Renal cortex interstitium (tissue), 11 donors: ENCODE measurements at regions not wholly inside any gene's neighbourhood (a gene's known extent, or its start where the extent isn't known, plus 50 kb on each side); places are given as distances from the start of the nearest gene placed in this dataset.

Experiments
- DNase-seq, 11 donors: peaks; one replicate each; pipeline ENCODE4 v3.0.0-alpha.2; 2013; ENCODE audit warnings: low read depth in 9 of 11, low spot score in 4 of 11; ENCODE audit errors: extremely low read depth in 1 of 11

DNA sequence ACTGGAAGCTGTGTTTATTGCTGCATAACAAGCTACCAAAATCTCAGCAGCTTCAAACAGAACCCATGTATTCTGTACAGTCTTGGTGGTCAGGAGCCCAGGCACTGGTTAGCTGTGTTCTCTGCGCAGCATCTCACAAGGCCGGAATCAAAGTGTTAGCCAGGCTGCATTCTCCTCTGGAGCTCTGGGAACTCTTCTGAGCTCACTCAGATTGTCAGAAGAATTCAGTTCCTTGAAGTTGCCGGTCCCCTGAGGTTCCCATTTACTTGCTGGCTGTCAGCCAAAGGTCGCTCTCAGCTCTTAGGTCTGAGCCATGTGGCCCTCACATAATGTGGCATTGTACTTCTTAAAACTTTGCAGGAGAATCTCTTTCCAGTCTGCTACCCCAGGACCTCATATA, 123.6 kb upstream of the SMIM21 start:
- DNase-seq = peak in 1 of 11 donors; percentile 18

DNA sequence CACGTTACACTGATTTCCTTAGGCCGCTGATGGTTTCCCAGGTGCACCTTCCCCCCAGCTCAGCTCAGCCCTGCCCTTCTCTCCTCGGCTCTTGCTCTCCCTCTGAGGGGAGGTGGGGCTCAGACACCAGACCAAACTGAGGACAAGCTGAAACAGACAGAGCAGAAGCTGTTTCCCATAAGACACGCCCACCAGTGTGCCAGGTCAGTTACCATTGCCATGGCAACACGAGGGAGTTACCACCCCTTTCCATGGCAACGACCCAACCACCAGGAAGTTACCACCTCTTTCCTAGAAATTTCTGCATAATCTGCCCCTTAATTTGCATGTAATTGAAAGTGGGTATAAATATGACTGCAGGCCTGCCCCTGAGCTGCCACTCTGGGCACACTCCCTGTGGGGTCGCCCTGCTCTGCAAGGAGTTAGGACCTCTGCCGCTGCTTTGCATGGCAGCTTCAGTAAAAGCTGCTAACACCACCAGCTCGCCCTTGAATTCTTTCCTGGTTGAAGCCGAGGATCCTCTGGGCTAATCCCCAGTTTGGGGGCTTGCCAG, 120.9 kb upstream of the SMIM21 start:
- peak in 8 of 11 donors; percentile 13 to 45 (median 32) for DNase-seq

DNA sequence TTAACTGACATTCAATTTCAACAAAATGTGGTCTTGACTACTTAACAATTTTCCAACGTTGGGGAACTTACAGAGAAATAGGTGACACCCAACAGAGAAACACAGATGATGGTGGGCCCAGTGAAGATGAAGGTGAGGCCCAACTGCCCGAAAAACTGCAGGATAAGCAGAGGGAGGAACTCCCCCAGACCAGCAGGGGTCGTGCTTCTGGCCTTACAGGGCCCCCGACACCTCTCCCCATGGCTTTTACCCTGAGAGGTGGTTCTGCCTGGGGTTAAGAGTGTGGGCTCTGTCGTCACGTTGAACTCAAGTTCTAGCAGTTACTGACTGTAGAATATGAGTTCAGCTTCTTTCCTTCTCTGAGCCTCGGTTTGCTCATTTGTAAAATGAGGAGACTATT, 119.5 kb upstream of the SMIM21 start:
- no peak for DNase-seq

DNA sequence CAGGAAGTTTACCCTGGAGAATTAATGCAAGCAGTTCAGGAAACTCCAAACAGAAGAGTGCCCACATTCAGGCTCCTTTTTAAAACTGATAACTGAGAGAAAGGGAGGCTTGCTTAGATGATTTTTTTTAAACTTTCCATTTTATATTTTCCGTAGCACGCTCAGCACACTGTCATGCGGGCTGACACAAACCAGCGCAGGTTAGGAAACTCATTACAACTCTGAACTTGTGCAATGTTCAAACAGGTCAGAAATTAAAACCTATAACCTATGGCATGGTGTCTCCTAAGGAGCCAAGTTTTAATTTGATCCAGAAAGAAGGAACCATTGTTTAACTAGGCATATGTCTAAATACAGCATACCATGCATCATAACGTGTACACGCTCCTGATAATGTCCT, 117.7 kb upstream of the SMIM21 start:
- no peak for DNase-seq

DNA sequence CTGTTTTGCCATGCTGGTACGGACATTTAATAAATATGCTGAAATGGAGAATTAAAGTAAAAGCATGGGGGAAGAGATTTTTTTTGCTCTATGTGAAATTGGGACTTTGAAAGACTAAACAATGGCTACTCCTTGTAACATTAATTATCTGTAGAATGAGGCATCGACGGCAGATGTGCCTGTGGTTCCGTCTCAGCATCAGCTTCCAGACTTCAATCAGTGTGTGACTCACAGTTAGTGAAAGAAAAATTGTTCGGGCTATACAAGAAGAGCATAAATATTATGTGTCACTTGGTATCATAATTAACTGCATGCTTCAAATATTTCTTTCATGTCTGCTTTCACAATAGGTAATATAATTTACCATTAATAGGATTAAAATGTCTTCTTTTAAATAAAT, 117.0 kb upstream of the SMIM21 start:
- no peak for DNase-seq

DNA sequence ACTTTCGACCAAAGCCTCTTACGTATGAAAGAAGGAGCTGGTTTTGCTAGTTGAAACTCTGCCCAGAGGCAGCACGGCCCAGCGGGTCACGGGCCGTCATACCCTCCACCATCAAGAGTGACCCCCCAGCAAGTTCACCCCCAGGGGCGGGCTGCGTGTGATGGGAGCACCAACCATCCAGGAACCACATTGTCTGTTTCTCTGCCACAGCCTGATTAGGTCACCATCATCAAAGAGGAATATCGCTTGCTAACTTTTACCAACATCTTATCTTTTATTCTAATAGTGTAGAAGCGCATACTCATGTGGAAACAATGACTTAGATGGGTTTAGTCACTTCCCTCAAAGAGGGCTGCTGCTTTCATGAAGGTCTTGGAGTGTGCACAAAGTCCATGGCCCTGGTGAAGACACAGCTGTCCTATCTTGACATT, 116.6 kb upstream of the SMIM21 start:
- DNase-seq = no peak

DNA sequence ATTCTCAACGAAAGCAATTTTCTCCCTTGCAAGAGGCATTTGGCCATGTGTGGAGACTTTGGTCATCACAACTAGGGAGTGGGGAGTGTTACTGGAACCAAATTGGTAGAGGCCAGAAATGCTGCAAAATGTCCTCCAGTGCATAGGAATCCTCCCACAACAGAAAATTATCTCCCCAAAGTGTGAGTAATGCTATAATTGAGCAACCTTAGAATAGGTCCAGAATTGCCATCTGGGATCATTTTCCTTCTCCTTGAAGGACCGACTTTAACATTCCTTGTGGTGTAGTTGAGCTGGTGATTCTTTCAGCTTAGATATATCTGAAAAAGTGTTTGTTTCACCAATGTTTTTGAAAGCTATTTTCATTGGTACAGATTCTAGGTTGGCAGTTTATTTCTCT, 111.2 kb upstream of the SMIM21 start:
- no peak for DNase-seq

DNA sequence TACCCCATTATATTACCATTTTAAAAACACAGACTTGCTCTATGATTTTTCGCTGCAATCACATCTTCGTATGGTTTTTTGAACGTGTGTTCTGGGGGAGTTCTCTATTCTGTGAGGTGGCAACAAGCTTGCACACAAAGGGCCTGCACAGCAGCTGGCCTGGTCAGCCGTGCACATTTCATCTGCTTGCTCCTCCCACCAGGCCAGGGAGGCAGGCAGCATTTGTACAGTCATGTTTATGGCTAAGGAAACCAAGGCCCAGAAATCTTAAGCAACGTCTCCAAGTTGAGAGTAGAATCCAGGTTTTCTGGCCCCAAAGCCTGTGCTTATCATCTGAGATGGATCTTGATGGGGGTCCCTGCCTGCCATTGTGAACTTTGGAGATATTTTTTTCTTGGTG, 106.4 kb upstream of the SMIM21 start:
- no peak for DNase-seq

DNA sequence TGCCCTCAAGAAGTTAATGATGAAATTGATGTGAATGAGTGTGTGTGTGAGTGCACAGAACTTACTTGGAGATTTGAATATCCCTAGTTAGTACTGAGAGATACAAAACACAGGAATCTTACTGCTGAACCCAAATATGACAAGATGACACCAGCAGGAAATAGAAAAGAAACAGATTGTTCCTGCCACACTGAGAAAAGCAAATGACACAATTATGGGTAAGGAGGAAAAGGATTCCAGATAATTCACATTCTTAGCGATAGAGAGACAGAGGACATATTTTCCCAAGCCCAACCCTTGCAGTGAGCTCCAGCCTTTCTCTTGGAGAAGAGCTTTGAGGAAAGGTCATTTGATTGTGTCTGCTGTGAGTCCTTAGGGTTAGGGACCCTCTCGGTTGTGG, 105.7 kb upstream of the SMIM21 start:
- no peak for DNase-seq

DNA sequence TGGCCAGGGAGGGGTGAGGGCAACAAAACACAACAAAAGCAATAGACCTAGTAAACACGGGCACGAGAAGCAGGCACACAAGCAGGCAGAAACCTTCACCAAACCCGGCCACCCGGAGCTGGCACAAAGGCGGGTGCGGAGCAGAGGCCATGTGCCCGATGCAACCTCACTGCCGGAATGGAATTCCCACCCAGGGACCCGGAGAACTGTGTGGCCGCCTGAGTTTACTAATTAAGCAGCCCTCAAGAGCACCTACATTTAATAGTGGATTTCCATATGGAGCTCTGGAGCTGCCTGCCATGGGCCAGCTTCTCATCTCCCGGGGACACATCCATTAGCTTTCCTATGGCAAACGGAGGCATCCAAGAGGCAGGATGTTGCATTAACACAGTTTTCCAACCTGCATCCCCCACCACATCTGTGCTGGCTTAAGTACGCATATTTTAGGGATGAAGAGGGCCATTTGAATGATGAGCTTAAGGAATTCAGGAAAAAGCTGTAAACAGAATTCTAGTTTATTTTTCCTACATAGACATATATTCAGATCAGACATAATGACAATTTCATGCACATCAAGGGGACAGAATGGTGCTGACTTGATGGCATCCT, 104.5 kb upstream of the SMIM21 start:
- DNase-seq = no peak

DNA sequence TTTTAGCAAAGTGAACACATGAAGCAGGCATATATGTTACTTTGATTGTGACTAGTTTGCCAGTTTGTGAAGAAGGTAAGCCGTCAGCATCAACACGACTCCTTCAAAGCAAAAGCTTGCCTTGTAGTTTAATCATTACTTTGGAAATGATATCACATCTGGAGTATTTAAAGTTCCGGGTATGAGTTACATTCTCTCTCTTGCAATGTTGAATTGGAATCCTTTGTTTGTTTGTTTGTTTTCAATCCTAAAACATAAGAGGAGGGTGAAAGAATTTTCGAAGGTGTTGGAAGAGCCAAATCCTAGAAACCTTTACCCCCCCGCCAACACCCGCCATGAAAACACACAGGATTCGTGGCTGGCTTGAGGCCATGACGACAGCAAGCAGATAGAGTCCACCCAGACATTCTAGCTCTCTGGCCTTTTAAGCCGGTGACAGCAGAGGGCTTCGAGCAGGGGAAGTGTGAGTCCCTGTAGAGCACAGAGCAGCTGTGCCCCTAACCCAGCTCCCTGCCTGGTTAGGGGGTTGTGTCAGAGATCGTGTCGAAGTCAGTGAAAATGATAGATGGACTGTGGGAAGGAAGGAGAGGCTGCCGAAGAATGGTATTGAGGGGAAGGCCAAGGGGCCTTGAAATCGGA, 103.8 kb upstream of the SMIM21 start:
- DNase-seq = no peak

DNA sequence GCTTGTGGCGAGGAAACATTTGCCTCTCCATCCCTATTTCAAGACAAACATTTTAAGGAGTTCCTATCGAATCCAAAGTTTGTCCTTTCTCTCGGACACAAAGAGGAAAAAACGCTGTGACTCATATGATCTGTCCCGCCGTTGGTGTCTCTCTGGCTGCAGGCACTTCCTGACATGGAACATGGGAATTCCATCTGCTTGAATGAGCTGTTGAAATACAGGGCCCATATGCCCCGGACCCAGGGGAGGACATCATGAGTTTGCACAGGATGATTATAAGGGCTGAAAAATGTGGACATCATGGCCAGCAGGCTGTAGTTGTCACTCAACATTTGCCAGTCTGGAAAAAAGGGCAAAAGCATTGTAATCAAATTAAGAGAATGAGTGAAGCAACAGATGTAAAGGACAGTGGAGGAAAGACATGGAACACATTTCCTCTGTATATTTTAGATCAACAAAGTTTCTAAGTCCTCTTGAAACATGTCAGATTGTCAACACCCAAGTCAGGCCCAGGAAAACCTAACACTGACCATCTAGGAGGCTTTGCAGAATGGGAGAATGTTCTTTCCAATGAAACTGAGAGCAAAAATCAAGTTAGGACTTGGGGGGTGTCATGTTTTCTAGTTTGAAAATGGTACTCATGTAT, 103.2 kb upstream of the SMIM21 start:
- DNase-seq = no peak

DNA sequence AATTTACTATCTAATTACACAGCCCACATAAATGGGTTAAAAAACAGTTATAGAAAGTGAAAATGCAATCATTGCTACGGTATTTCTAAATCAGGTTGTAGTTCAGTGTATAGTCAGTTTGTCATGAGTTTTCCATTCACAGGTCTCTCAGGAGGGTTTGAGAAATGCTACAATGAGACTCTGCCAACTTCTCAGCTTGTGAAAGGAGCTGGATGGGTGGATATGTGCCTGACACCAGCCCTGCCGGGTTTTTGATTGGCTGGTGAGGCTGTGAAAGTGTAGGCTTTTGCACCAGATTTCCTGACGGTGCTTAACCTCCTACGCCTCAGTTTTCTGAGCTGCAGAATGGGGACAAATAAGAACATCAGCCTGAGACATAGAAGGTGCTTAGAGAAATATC, 102.6 kb upstream of the SMIM21 start:
- no peak for DNase-seq

DNA sequence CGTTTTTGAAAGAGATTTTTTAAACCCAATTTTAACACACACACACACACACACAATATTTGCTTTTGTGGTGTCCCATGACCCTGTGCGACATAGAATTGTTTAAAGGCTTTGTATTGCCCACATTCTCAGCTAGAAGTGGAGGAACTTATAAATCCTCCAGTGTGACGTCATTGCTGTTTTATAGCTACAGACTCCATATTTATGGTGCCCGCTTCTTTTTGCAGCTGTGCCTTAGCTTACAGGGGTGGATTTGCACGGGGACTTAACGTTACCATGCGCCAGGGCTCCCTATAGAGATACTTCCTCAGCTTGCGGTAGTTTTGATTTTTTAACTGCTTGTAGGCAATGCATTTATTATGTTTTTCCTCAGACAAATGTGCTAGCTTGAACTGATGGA, 101.9 kb upstream of the SMIM21 start:
- no peak for DNase-seq

DNA sequence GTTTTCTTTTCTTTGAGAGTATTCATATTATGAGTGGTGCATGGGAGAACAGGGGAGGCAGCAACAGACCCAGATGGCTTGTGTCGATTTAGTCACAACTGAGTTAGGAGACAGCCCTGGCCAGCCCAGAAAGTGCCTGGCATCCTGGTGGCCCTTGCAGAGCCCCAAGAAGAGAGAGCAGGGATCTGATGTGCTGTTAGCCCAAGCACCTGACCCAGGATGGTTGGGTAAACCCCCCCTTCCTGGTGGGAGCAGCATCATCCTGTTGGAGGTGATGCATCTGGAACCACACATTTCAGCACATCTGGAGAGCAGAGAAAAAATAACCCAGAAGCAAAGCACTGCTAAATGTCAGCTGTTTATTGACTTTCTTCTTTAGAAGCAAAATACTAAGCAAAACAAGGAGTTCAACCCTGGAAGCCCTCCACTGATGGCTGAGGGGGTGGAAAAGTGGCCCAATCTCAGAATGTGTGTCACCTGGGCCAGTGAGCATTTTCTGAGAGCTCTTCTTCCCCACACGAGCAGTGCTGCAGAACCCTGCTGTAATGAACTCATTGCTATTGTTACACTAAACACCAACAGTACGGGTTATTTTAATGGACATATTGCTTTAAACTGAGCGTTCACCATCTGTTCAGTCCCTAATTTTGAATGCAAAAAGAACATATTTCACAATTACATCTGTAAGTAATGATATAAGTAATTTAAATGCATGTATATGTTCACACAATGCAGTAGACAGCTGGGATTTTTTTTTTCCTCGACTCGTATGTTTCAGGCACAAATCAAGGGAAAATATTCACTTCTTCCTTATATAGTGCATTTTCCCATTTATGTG, 100.6 kb upstream of the SMIM21 start:
- no peak for DNase-seq

DNA sequence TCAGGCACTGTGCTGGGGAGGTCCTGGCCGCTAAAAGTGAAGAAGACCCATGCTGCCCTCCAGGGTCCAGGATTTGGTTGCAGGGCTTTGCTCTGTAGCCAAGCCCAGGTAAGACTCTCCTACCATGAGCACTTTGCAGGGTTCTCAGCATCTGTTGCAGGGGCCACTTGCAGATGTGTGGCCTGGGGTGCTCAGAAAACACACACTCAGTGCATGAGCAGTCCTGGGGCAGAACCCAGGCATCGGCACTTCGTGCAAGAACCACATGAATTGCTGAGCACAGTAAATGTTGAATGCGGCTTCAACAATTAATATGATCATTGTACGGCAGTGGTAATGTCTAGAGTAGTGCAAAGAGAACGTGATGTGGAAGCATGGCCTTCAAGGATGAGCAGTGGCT, 98.5 kb upstream of the SMIM21 start:
- no peak for DNase-seq

DNA sequence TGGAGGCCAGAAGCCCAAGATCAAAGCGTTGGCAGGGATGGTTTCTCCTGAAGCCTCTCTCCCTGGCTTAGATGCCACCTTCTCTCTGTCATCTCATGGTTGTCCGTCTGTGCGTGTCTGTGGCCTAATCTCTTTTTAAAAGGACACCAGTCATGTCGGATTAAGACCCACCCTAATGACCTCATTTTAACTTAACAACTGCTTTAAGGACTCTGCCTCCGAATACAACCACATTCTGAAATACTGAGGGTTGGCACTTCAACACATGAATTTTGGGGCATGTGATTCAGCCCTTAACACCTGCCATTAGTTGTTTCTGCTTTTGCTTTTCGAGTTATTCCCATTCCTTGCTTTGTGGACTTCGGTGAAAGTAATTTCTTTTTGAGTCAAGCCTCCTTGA, 97.8 kb upstream of the SMIM21 start:
- DNase-seq = no peak

DNA sequence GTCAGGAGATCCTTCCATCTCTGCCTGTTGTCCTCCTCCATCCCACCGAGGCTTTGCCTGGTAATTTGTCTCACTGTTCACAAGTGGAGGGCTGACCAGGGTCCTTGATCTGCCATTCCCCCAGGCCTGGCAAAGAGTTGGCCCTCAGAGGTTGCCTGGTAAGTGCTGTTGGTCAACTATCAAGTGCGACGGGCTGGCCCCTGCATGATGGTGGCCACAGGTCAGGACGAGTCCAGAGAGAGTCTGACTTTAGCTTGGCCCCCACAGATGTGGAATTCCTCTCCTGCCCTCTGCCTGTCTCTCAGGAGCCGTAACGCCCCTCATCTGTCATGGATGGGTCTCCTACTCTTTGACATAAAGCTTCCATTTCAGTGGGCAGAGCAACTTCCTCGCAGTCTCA, 97.3 kb upstream of the SMIM21 start:
- DNase-seq = no peak

DNA sequence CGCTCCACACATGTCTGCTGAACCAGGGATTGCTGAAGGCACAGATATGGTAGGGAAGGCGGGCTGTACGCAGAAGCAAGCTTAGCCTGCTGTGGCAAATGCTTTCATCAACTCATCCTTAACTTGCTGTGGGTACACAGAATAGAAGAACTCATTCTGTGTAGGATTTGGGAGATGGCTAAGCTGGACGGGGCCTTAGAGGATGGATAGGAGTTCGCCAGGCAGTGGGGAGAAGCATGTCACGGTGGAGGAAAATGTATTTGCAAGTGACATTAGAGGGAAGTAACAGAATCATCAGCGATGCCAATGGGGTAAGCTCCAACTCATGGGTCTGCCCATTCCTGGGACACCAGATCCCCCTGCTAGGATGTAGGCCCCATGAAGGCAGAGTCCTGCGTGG, 96.7 kb upstream of the SMIM21 start:
- no peak for DNase-seq

DNA sequence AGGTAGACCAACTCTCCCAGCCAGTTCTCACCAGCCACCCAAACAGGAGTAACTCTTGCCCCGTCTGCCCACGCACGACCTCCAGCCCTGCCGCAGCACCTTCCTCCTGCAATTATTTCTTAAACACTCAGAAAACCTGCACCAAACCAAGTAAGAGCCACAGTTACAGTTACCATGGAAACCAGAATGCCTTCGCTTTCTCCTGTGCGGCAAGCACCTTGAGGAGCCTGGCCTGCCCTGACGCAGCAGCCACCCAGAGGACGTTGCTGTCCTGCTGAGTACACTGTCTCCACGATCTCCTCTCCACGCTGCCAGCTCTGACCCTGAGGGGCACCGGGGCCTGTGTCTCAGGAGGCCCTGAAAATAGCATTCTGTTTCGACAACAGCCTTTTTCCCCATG, 94.3 kb upstream of the SMIM21 start:
- no peak for DNase-seq
